NOMO-1 treated with DMSO at 0.1 percent for 48 hours (cell line): ENCODE measurements at regions not wholly inside any gene's neighbourhood (a gene's known extent, or its start where the extent isn't known, plus 50 kb on each side); places are given as distances from the start of the nearest gene placed in this dataset.
"Not testable (repeated sequence)": the region's sequence is repeated elsewhere in the genome, so short reads cannot be mapped to it uniquely, and the experiment has no call there.

Source experiments
- DNase-seq: peaks from one replicate; lab custom pipeline; 2025; ENCODE audit not compliant: unreplicated experiment; lab: John Stamatoyannopoulos, UW

DNA sequence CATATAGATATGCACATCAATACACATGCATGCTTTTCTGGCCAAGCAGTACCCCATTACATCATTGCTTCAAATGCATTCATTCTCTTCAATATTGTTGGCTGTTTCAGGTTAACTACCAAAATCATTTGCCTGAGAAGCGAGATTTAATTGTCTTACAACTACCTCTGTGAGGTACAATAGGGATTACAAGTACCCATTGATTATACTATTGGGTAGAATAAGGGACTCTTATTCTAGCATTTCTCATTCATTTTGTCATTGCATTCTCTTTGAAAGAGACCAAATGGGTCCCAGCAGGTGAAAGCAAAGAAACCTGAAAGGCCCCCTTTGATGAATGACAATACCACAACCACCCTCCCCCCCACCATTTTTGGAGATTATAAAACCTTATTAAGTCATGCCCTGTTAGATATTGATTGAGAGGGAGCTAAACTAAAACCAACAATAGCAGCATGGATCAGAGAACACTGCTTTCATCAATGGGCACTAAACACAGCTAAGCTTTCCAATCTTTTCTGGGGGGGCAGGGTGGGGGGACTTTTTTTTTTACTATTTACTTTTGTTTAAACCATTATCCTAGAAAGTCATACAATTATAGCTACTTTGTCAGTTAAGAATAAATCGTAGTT, 375.0 kb upstream of the CCNH start:
- no peak for DNase-seq

DNA sequence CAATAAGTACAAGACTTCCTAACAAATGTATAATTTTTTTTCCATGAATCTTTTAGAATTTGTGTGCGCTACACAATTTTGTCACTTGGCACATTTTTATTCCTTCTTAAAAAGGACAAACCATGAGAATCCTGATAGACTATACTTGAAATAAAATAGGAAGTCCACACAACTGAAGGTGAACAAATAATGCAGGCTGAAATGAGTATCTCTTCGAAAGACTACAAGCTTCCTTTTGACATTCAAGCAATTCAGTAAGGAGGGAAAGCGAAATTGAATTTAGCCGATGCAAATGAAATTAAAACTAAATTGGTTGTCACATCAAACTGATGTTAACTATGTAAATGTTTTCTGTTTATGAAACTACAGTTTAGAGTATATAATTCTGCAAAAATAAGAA, 374.4 kb upstream of the CCNH start:
- DNase-seq, result no peak

DNA sequence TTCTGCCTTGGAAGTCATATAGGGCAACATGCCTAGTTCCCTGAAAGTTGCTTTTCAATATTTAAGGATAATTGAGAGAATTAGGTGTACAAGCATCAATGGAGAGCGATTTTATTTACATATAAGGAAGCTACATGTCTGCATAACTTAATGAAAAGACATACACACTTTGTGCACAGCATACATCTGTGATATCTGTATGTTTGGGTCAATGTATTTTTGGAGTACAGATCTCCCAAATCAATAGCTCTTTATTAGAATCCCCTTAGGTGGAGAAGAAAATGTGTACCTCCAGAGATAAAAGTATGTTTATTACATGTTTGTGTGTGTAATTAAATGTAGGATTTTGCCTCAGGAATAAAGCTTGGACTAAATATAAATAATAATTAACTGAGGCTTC, 373.7 kb upstream of the CCNH start:
- DNase-seq, result no peak

DNA sequence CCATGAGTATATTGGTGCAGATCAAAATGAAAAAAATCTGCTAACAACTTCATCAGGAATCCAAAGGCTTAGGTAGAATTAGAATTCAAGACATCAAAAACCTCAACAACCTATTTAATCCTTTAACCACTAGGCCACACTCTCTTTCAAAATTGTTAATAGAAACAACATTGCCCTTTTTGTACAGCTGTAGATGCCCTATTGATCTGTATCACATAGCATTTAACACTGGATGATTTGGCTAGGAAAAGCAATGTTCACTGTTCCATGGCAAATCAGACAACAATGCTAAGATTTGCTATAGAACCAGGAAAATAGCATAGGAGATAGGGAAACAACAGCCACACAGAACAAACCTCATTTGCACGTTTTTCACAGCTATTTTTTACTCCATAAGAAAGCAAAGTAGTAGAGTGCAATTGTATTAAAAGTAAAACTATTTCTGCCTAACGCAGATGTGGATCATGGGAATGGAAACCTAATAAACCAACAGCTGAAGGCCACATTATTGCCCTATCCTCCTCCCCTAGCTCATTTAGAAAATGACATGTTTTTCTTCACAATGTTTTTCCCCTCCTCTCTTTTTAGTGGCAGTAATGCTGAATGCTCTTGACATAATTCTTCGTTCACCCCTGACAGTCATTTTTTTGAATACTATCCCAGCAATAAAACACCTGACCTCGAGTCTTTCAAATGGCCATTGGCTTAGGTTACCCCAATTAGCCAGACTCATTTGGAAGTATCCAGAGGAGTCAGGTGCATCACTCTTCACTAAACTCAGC, 373.0 kb upstream of the CCNH start:
- no peak for DNase-seq

DNA sequence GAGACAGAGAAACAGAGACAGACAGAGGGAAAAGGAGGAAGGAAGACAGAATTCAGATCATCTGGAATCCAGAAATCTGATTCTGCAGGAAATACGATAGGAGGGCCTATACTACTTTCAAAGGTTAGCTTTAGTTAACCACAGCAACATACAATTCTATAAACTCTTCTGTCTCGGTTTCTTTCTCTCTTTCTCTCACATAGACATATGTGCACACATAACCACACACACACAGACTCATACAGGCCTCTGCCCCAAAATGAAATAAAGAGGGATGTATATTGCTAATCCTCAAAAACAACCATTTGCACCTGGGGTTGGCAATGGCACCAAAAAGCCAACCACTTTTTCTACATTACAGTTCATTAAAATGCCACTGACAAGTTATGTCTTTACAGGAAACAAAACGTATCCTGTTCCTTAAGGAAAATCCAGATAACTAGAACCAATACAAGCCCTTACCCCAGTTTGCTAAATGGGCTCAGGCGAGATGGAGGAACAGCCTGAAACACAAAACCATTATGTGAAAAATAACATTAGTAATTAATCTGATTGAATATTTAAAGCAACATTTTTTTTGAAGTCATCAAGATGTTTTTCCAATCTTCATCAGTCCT, 372.3 kb upstream of the CCNH start:
- DNase-seq, result no peak

DNA sequence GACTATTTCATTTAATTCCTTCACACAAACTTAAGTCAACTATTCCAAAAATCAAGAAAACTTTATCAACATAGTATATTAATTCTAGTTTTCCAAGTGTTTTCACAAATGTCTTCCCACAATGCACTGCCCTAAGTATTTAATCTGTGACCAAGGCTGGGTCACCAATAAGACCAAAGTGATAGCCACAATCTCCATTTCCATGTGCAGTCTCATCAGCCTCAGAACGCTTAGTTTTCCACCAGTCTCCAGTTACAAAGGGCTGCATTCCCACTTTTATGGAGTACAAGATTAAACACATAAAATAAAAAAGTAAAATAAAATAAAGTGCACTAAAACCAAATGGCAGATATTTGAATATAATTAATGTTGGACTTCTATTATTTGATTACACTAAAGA, 371.6 kb upstream of the CCNH start:
- DNase-seq, result no peak

DNA sequence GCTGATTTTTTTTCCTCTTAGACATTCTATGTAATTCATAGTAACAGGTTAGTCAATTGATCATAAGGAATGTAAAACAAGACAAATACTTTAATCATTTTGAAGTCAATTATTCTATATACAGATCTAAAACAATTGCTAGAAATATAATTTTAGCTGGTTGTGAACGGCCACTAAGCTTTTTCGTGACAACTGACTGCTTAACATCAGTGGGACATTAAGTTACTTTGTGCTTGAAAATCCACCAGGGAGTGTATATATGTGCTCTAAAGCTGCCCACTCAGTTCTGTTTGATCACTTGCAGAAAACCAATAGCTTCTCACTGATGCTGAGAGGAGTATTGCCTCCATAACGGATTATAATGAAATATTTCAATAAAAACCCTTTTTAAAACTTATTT, 370.2 kb upstream of the CCNH start:
- DNase-seq, result no peak

DNA sequence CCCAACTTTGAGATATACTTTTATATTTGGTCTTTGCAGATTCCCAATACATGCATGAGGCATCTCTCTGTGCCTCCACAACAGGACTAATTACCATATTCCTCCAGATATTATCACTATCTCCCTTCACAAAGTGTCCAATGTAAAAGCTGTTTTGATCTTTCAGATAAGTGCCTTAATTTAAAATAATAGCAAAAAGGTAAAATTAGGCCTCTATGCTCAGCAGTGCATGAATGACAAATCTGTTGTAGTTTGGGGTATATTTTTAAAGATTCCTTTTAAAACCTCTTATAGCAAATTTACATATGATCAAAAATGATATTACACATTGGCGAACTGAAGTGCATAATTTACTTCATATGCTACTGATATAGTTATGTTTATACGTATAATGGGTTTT, 369.2 kb upstream of the CCNH start:
- DNase-seq, result no peak

DNA sequence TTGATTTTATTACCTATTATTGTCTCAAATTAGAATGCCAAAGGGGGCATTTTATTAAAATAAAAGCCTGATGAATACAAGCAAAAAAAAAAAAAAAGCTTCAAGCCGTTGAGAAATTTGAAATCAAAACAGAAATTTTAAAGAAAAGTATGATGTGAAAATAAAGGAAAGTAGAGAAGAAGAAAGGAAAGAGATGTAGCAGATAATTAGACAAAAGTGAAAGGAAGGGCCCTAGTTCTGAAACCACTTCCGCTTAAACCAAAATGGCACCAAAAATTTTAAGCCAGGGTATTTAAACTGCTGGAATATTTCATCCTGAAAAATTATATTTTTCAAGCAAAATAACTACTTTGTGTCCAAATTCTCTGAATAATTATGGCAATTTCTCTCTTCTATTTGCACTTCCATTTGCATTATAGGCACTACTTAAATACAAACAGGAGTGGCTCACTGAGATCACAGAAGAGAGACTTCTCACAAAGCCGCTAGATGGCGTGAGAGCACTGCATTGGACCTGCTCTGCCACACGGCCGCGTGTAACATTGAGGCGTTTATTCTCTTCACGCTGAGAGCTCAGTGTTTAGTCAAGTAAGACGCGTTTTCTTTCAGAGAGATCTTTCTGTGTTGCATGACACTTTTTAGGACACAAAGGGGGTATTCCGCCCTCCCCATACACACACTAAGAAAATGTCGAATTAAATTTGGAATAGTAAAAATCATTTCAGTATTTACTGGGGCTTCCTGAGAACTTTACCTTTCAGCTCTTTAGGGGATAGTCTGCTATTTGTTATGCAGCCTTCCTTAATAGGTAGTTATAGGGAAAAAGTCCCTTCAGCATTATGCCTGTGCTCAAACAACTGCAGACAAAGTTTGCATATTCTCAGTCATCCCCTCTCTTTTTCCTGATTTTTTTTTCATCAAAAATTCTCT, 368.4 kb upstream of the CCNH start:
- peak; percentile 81 for DNase-seq

DNA sequence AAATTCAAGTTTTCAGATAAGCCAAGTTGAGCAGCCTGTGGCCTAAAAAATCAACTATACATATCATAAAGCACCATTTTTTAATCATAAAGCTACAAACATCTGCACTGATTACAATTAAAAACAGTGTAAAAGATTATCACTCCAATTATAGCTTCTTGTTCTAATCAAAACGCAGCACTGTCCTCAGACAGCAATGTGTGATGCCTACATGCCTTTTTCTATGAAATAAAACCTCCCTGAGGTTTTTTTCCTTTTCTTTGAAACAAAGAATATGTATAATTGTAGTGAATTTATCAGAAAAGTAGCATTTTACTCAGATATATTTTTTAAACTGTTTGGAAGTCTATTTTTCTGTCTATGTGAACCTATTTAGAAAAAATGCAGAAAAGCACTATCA, 366.1 kb upstream of the CCNH start:
- no peak for DNase-seq

DNA sequence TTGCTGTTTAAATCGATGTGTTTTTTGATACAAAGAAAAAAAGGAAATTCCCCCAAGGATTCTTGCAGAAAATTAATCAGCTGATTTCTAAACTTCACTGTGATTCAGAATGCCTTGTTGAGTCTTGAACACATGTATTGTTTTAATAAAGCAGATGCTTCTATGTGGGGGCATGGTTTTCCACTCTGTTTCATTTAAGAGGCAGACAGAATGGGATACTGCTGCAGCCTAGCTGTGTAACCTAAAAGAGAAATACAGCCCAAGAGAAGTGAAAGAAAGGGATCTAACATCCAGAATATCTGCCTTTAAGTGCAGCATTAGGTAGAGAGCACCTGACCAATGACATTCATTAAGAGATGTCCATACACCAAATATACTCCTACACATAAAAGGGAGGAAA, 365.1 kb upstream of the CCNH start:
- DNase-seq, result no peak

DNA sequence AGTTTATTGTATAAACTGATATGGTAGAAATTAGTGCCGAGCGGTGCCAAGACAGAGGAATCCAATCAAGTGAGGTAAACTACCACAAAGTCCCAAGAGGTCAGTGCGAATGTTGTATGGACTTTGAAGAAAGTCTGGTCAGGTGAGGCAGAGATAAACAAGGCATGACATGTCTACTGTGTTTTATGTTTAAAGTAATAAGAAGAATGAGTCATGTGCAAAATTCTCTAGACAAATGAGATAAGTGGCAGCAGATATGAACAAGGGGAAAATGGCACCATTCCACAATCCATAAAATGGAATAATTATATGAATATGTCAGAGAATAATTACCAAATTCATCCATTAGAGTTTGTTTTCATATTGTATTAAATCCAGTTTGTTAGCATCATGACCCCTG, 364.1 kb upstream of the CCNH start:
- DNase-seq, result no peak

DNA sequence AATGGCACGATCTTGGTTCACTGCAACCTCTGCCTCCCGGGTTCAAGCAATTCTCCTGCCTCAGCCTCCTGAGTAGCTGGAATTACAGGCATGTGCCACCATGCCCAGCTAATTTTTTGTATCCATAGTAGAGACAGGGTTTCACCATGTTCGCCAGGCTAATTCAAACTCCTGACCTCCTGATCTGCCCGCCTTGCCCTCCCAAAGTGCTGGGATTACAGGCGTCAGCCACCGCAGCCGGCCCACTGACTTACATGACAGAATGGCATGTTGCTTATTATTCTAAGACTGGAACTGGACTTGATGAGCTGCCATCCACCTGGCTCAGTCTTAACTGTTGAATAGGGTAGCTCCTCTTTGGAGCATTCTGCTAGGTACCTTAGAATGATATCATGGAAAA, 363.6 kb upstream of the CCNH start:
- not testable (repeated sequence) for DNase-seq

DNA sequence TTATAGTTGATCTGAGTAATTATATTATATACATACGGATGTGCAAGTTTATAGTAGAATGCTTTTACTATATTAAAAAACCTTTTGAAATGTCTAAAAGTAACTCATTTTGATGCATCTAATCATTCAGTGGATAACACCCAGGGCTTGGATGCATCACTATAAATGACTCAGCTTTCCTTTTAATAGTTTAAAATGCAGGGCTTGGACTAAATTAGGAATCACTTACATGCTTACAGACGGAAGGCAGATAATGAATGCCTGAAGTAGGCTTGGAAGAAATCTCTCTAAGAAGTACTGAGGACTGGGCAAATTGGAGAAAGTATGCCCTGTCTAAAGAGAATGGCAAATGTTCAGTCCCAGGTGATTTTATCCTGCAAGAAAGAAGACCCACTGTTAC, 362.5 kb upstream of the CCNH start:
- DNase-seq, result no peak

DNA sequence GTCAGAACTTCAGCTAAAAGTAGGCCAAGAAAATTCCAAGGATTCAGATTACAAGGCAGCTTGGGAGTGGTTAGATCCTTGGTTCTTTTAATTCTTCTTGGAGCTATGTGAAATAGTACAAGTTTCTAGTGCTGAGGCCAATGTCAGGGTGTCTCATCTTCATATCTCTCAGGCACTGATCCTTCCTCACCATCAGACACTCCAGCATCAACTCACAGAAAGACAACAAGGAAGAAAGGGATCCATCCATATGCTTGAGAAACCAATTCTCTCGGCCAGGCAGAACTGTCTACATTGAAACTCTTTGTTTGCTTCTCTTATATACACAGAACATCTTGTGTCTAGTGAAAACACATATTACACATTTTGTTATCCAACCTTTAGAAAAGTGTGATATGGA, 362.1 kb upstream of the CCNH start:
- no peak for DNase-seq

DNA sequence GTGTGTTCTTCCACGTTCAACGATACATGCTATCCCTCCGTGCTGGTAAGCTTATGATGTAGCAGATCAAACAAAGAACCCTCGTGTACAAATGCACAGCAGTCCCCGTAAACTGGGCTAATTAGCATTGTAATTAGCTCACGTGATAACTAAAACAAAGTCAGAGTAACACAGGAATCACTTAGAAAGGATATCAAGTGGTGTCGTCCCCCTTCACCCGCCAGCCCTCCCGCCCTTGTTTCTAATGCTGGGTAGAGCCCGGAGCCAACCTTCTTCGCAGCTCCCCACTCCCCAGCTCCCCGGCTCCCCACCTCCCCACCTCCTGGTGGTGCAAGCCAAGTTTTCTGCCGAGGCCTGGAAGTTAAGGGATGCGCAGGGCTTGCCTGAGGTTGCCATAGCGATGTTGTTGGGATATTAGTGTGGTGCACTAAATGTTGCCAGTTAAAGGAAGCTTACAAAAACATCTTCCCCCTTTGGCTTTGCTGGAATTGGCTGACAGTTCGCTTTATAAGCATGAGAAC, 357.9 kb upstream of the CCNH start:
- no peak for DNase-seq

DNA sequence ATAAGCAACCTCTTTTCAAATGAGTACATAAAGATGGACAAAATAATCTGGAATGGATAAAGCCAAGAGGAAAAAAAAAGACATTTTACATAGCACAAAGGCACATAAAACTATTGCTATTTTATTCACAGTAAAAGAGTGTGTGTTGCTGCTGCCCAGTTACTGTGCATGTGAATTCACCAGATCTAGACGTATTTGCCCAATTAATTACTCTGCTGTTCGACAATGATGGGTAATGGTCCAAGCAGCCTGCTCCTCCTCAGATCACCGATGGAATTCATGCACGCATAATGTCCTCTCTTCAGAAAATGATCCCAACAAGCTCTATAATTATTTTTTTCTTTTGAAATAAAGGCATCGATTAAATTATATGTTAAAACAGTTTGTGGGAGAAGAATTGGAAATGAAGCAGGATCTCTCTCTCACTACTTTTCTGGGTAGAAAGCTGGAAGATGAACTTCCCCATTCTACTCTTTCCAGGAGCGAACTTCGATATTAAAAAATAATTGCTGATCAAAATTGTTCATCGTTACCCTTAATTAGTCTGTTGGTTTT, 357.4 kb upstream of the CCNH start:
- DNase-seq, result no peak

DNA sequence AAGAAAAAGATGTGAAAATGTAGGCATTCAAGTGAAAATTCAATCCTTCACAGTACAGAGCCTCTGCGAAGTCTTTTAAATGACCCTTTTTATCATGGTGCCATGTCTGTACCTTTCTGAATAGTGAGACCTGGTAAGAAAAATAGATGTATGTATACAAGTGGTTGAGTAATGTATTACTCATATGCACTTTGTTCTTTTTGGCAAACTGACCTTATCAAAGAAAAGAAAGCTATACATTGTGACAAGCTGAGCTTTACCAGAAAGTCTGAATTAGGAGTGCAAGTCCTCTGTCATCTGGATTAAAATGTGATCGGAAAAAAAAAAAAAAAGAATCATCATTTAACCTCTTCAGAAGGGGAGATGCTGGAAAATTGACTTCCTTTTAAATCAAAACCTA, 356.4 kb upstream of the CCNH start:
- DNase-seq, result no peak

DNA sequence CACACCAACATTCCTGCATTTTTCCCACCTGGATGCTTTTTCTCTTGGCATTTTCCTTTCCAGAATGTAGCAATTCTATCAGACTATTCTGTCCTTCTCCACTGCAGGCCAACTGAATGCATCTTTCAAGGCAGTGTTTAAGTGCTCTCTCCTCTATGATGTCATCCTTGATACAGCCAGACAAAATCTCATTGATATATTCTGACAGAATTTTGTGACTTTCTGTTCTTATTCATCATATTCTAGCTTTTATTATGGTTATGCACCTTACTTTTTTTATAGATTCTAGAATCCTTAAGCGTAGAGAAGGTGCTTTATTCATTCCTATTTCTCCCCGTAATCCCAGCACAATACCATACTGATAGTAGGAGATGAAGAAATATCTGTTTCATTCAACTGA, 355.5 kb upstream of the CCNH start:
- DNase-seq, result no peak

DNA sequence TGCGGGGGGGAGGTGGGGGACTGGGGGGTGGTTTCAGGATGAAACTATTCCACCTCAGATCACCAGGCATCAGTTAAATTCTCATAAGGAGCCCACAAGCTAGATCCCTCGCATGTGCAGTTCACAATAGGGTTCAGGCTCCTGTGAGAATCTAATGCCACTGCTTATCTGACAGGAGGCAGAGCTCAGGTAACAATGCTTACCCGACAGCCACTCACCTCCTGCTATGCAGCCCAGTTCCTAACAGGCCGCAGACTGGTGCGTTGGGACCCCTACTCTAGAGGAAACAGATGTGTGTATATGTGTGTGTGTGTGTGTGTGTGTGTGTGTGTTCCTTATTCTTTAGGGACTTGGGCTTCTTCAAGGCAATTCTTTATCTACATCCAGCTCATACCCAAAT, 352.3 kb upstream of the CCNH start:
- DNase-seq, result no peak

DNA sequence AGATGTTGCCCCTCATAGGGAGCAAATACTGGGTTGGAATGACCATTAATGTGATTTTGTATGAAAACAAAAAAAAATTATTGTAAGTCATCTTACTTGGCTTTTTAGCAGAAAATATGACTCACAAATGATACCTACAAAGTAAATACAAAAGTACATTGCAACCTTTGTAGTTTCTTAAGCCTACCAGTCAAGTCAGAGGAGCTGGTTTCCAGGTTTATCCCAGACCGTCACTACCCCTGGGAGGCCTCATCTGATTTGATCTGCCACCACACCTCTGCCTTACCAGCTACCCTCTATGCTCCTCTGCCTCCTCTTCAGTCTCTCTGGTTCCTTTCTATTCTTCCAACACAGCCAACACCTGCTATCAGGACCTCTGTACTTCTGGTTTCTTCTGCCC, 349.9 kb upstream of the CCNH start:
- no peak for DNase-seq
